ENCODE measurements at regions not wholly inside any gene's neighbourhood (a gene's known extent, or its start where the extent isn't known, plus 50 kb on each side); places are given as distances from the start of the nearest gene placed in this dataset.
A peak's percentile ranks its signal among the peaks of the same experiment; 100 is the strongest.

GRCh38 chr18:40685219-40685618 is 1269.8 kb upstream of the PIK3C3 start:
- H3K27me3 Mint-ChIP-seq (ENCODE audit: low read depth, unreplicated experiment), result no peaks in the 10 kb centered on the region
- FAIRE-seq (no peak), DNase-seq (ENCODE audit: low read depth) (no peak)
- no peak overlapping the region for H3K4me2 ChIP-seq (ENCODE audit: low read length)
- H3K27ac Mint-ChIP-seq (ENCODE audit: unreplicated experiment), result peak overlapping the region; percentile 90
- H3K4me1 ChIP-seq (ENCODE audit: insufficient read depth, low read length), result no peaks in the 10 kb centered on the region
- H3K36me3 ChIP-seq (ENCODE audit: insufficient read depth, low read length), result no peaks in the 10 kb centered on the region
- peaks cover 7% of the 10 kb centered on the region for H3K4me1 Mint-ChIP-seq (ENCODE audit: low read depth, unreplicated experiment)
- no peak overlapping the region for H3K4me3 Mint-ChIP-seq (ENCODE audit: unreplicated experiment)
- H3K9me3 Mint-ChIP-seq (ENCODE audit: unreplicated experiment), result no peaks in the 10 kb centered on the region
- no peak overlapping the region for H3K27ac ChIP-seq (ENCODE audit: low read depth, low read length)
- no peak overlapping the region for H2AFZ ChIP-seq (ENCODE audit: low read depth, low read length)
- H3K36me3 Mint-ChIP-seq (ENCODE audit: low read depth, unreplicated experiment), result no peaks in the 10 kb centered on the region
- H3K4me3 ChIP-seq (ENCODE audit: insufficient read depth, low read depth, low read length), result no peak overlapping the region
- H3K9me3 ChIP-seq (ENCODE audit: insufficient read depth, low read depth, low read length), result no peaks in the 10 kb centered on the region
- no peaks in the 10 kb centered on the region for H3K79me2 ChIP-seq (ENCODE audit: insufficient read depth, low read length)
- H4K20me1 ChIP-seq (ENCODE audit: insufficient read depth, low read length), result no peaks in the 10 kb centered on the region
- TF ChIP-seq EZH2 (IDR thresholded peaks at IDR 0.05; ENCODE audit: insufficient read depth, low read length) (no peak), CTCF (IDR thresholded peaks at IDR 0.05; ENCODE audit: insufficient read depth, low read depth, low read length) (no peak)
- no peak overlapping the region for H3K9ac ChIP-seq (ENCODE audit: low read length)
- no peaks in the 10 kb centered on the region for H3K27me3 ChIP-seq (ENCODE audit: insufficient read depth, low read length)

GRCh38 chr18:40678318-40678717 is 1276.7 kb upstream of the PIK3C3 start:
- DNase-seq (ENCODE audit: low read depth) (no peak), FAIRE-seq (no peak)
- no peaks in the 10 kb centered on the region for H3K27me3 ChIP-seq (ENCODE audit: insufficient read depth, low read length)
- TF ChIP-seq CTCF (IDR thresholded peaks at IDR 0.05; ENCODE audit: insufficient read depth, low read depth, low read length) (no peak), EZH2 (IDR thresholded peaks at IDR 0.05; ENCODE audit: insufficient read depth, low read length) (no peak)
- no peaks in the 10 kb centered on the region for H4K20me1 ChIP-seq (ENCODE audit: insufficient read depth, low read length)
- no peak overlapping the region for H3K4me3 ChIP-seq (ENCODE audit: insufficient read depth, low read depth, low read length)
- H3K27ac ChIP-seq (ENCODE audit: low read depth, low read length), result no peak overlapping the region
- H3K36me3 Mint-ChIP-seq (ENCODE audit: low read depth, unreplicated experiment), result no peaks in the 10 kb centered on the region
- no peaks in the 10 kb centered on the region for H3K27me3 Mint-ChIP-seq (ENCODE audit: low read depth, unreplicated experiment)
- no peaks in the 10 kb centered on the region for H3K36me3 ChIP-seq (ENCODE audit: insufficient read depth, low read length)
- no peaks in the 10 kb centered on the region for H3K4me1 ChIP-seq (ENCODE audit: insufficient read depth, low read length)
- no peaks in the 10 kb centered on the region for H3K9me3 ChIP-seq (ENCODE audit: insufficient read depth, low read depth, low read length)
- no peaks in the 10 kb centered on the region for H3K79me2 ChIP-seq (ENCODE audit: insufficient read depth, low read length)
- no peaks in the 10 kb centered on the region for H3K9me3 Mint-ChIP-seq (ENCODE audit: unreplicated experiment)
- no peak overlapping the region for H2AFZ ChIP-seq (ENCODE audit: low read depth, low read length)
- no peaks in the 10 kb centered on the region for H3K4me1 Mint-ChIP-seq (ENCODE audit: low read depth, unreplicated experiment)
- no peak overlapping the region for H3K27ac Mint-ChIP-seq (ENCODE audit: unreplicated experiment)
- no peak overlapping the region for H3K4me3 Mint-ChIP-seq (ENCODE audit: unreplicated experiment)
- no peak overlapping the region for H3K4me2 ChIP-seq (ENCODE audit: low read length)
- no peak overlapping the region for H3K9ac ChIP-seq (ENCODE audit: low read length)

- Mint-ChIP-seq H3K4me3 (ENCODE audit: unreplicated experiment) (no peak overlapping the region), H3K27ac (ENCODE audit: unreplicated experiment) (no peak overlapping the region), H3K27me3 (ENCODE audit: low read depth, unreplicated experiment) (no peaks in the 10 kb centered on the region), H3K4me1 (ENCODE audit: low read depth, unreplicated experiment) (peaks cover 9% of the 10 kb centered on the region), H3K9me3 (ENCODE audit: unreplicated experiment) (no peaks in the 10 kb centered on the region), H3K36me3 (ENCODE audit: low read depth, unreplicated experiment) (no peaks in the 10 kb centered on the region)
- no peaks in the 10 kb centered on the region for H3K9me3 ChIP-seq (ENCODE audit: insufficient read depth, low read depth, low read length)
- H2AFZ ChIP-seq (ENCODE audit: low read depth, low read length), result no peak overlapping the region
- no peak overlapping the region for H3K4me3 ChIP-seq (ENCODE audit: insufficient read depth, low read depth, low read length)
- DNase-seq (ENCODE audit: low read depth) (peak; percentile 23), FAIRE-seq (no peak)
- H3K4me2 ChIP-seq (ENCODE audit: low read length), result no peak overlapping the region
- H3K36me3 ChIP-seq (ENCODE audit: insufficient read depth, low read length), result no peaks in the 10 kb centered on the region
- no peaks in the 10 kb centered on the region for H3K79me2 ChIP-seq (ENCODE audit: insufficient read depth, low read length)
- TF ChIP-seq EZH2 (IDR thresholded peaks at IDR 0.05; ENCODE audit: insufficient read depth, low read length) (no peak), CTCF (IDR thresholded peaks at IDR 0.05; ENCODE audit: insufficient read depth, low read depth, low read length) (no peak)
- H3K27ac ChIP-seq (ENCODE audit: low read depth, low read length), result no peak overlapping the region
- no peak overlapping the region for H3K9ac ChIP-seq (ENCODE audit: low read length)
- no peaks in the 10 kb centered on the region for H3K27me3 ChIP-seq (ENCODE audit: insufficient read depth, low read length)
- H3K4me1 ChIP-seq (ENCODE audit: insufficient read depth, low read length), result no peaks in the 10 kb centered on the region
- H4K20me1 ChIP-seq (ENCODE audit: insufficient read depth, low read length), result no peaks in the 10 kb centered on the region
These were observed 1278.4 kb upstream of the PIK3C3 start for GRCh38 chr18:40676668-40677067.
